GM23338 (cell line): ENCODE measurements at regions not wholly inside any gene's neighbourhood (a gene's known extent, or its start where the extent isn't known, plus 50 kb on each side); places are given as distances from the start of the nearest gene placed in this dataset.

Experiments
- ATAC-seq: fragments of 200-7000 bp; cut with Tn5 transposase; 3 replicates; pipeline ENCODE4 v1.9.1; 2020
- DNase-seq: peaks from one replicate; pipeline ENCODE4 v3.0.0-alpha.2; 2015; ENCODE audit warnings: low spot score
- H2AFZ ChIP-seq: fragments of 200-600 bp; sonication (generic); 2 replicates; pipeline ENCODE4 v1.8.0; 2016; ENCODE audit warnings: antibody characterized with exemption, mild to moderate bottlenecking, moderate library complexity
- H3F3A ChIP-seq: fragments of 200-600 bp; sonication (generic); replicated peaks from 2 replicates; pipeline ENCODE4 v1.8.0; 2017; ENCODE audit warnings: antibody characterized with exemption, mixed run types, low read depth
- H3K27ac ChIP-seq: fragments of 200-600 bp; sonication (generic); 2 replicates; pipeline ENCODE4 v1.6.1; 2016; ENCODE audit warnings: low read depth
- H3K27me3 ChIP-seq: fragments of 200-600 bp; sonication (generic); 2 replicates; pipeline ENCODE4 v1.8.0; 2016; ENCODE audit warnings: mild to moderate bottlenecking, mixed run types, moderate library complexity; ENCODE audit not compliant: insufficient read depth
- H3K36me3 ChIP-seq: fragments of 200-600 bp; sonication (generic); 2 replicates; pipeline ENCODE4 v1.8.0; 2016; ENCODE audit warnings: mild to moderate bottlenecking; ENCODE audit not compliant: insufficient read depth
- H3K4me1 ChIP-seq: fragments of 200-600 bp; sonication (generic); 2 replicates; pipeline ENCODE4 v1.8.0; 2016; ENCODE audit warnings: mild to moderate bottlenecking, moderate library complexity; ENCODE audit not compliant: insufficient read depth
- H3K4me2 ChIP-seq: fragments of 200-600 bp; sonication (generic); 2 replicates; pipeline ENCODE4 v1.7.1; 2017; ENCODE audit warnings: mixed run types
- H3K4me3 ChIP-seq: fragments of 200-600 bp; sonication (generic); 2 replicates; pipeline ENCODE4 v1.6.1; 2016; ENCODE audit warnings: mixed run types
- H3K79me2 ChIP-seq: fragments of 200-600 bp; sonication (generic); replicated peaks from 2 replicates; pipeline ENCODE4 v1.8.0; 2017; ENCODE audit warnings: mild to moderate bottlenecking; ENCODE audit not compliant: insufficient read depth
- H3K9me2 ChIP-seq: fragments of 200-600 bp; sonication (generic); 2 replicates; pipeline ENCODE4 v1.8.0; 2017; ENCODE audit not compliant: insufficient read depth
- H4K20me1 ChIP-seq: fragments of 200-600 bp; sonication (generic); replicated peaks from 2 replicates; pipeline ENCODE4 v1.8.0; 2017; ENCODE audit warnings: mild to moderate bottlenecking; ENCODE audit not compliant: insufficient read depth
- H3K27ac Mint-ChIP-seq: 2 replicates; pipeline ENCODE4 v1.8.0; 2020; ENCODE audit warnings: inconsistent platforms, mild to moderate bottlenecking, moderate library complexity, mixed read lengths
- H3K27me3 Mint-ChIP-seq: 3 replicates; pipeline ENCODE4 v1.8.0; 2022; ENCODE audit warnings: low read depth, mild to moderate bottlenecking, moderate library complexity, mixed read lengths, inconsistent platforms; ENCODE audit not compliant: insufficient read depth, poor library complexity
- H3K36me3 Mint-ChIP-seq: 3 replicates; pipeline ENCODE4 v1.8.0; 2021; ENCODE audit warnings: low read depth, mild to moderate bottlenecking, inconsistent platforms, moderate library complexity, mixed read lengths
- H3K4me1 Mint-ChIP-seq: 3 replicates; pipeline ENCODE4 v1.8.0; 2020; ENCODE audit warnings: mild to moderate bottlenecking, inconsistent platforms, mixed read lengths
- H3K4me3 Mint-ChIP-seq: 3 replicates; pipeline ENCODE4 v1.8.0; 2021; ENCODE audit warnings: moderate library complexity, mild to moderate bottlenecking, inconsistent platforms, mixed read lengths
- H3K9me3 Mint-ChIP-seq: 3 replicates; pipeline ENCODE4 v1.8.0; 2020; ENCODE audit warnings: moderate library complexity, mild to moderate bottlenecking, inconsistent platforms, mixed read lengths
- CREB1 ChIP-seq: fragments of 250-450 bp; sonication (Bioruptor Pico); IDR thresholded peaks from 2 replicates; pipeline ENCODE4 v1.5.0; 2020; ENCODE audit warnings: low read depth, mild to moderate bottlenecking, moderate library complexity
- CTCF ChIP-seq, 2 experiments: fragments of 200-600 bp in 1 of 2; sonication (generic) in 1 of 2; conservative IDR thresholded peaks; 2 replicates each; pipeline versions ENCODE4 v1.5.1 to v1.6.1; 2016 to 2017; ENCODE audit warnings: antibody characterized with exemption in 2 of 2, low read depth in 2 of 2, mild to moderate bottlenecking in 2 of 2, moderate library complexity in 1 of 2
- ETS1 ChIP-seq: IDR thresholded peaks from 2 replicates; pipeline ENCODE4 v1.6.1; 2016; ENCODE audit warnings: antibody characterized with exemption
- EZH2 ChIP-seq: fragments of 200-600 bp; sonication (generic); IDR thresholded peaks from one replicate; pipeline ENCODE4 v1.8.0; 2017; ENCODE audit warnings: antibody characterized with exemption, mild to moderate bottlenecking, low read depth; ENCODE audit not compliant: unreplicated experiment
- EZH2phosphoT487 ChIP-seq: fragments of 200-600 bp; sonication (generic); IDR thresholded peaks from one replicate; pipeline ENCODE4 v1.8.1; 2018; ENCODE audit warnings: antibody characterized with exemption; ENCODE audit not compliant: unreplicated experiment
- JUNB ChIP-seq: IDR thresholded peaks from one replicate; pipeline ENCODE4 v1.6.1; 2016; ENCODE audit warnings: antibody characterized with exemption; ENCODE audit not compliant: unreplicated experiment
- NANOG ChIP-seq: IDR thresholded peaks from 2 replicates; pipeline ENCODE4 v1.6.1; 2016; ENCODE audit warnings: antibody characterized with exemption, borderline replicate concordance
- POLR2AphosphoS5 ChIP-seq: IDR thresholded peaks from 2 replicates; pipeline ENCODE4 v1.6.1; 2016; ENCODE audit warnings: antibody characterized with exemption, low read depth
- REST ChIP-seq: IDR thresholded peaks from one replicate; pipeline ENCODE4 v1.6.1; 2018; ENCODE audit warnings: antibody characterized with exemption; ENCODE audit not compliant: unreplicated experiment
- STAT1 ChIP-seq: IDR thresholded peaks from one replicate; pipeline ENCODE4 v1.6.1; 2016; ENCODE audit warnings: antibody characterized with exemption; ENCODE audit not compliant: unreplicated experiment
- ZNF114 ChIP-seq: fragments of 250-450 bp; sonication (Bioruptor Pico); IDR thresholded peaks from 2 replicates; pipeline ENCODE4 v1.5.0; 2020; ENCODE audit warnings: mild to moderate bottlenecking, moderate library complexity
- ZNF331 ChIP-seq: fragments of 250-450 bp; sonication (Bioruptor Pico); IDR thresholded peaks from 2 replicates; pipeline ENCODE4 v1.5.0; 2020; ENCODE audit warnings: low read depth, mild to moderate bottlenecking, moderate library complexity
- ZNF462 ChIP-seq: fragments of 250-450 bp; sonication (Bioruptor Pico); IDR thresholded peaks from 2 replicates; pipeline ENCODE4 v1.5.0; 2020; ENCODE audit warnings: mild to moderate bottlenecking, moderate library complexity

GRCh38 chr9:81070689-81071088, 618.7 kb downstream of the TLE1 start:
- Mint-ChIP-seq H3K27me3 (peaks cover 2% of the 10 kb centered on the region), H3K4me1 (no peaks in the 10 kb centered on the region), H3K36me3 (peaks cover 4% of the 10 kb centered on the region; the same call in 1 of the 3 replicates), H3K27ac (no peak overlapping the region), H3K9me3 (peaks cover 3% of the 10 kb centered on the region; the same call in 1 of the 3 replicates), H3K4me3 (no peak overlapping the region)
- Histone ChIP-seq H3K79me2 (no peaks in the 10 kb centered on the region), H3K4me2 (no peak overlapping the region), H3K4me3 (no peak overlapping the region), H3K4me1 (no peaks in the 10 kb centered on the region), H4K20me1 (no peaks in the 10 kb centered on the region), H3K27ac (no peak overlapping the region), H3K36me3 (no peaks in the 10 kb centered on the region), H3K9me2 (peaks cover 4% of the 10 kb centered on the region; the same call in 1 of the 2 replicates), H3K27me3 (no peaks in the 10 kb centered on the region), H3F3A (no peaks in the 10 kb centered on the region), H2AFZ (no peak overlapping the region)
- DNase-seq (no peak), ATAC-seq (no peak)
- TF ChIP-seq ETS1 (no peak), NANOG (no peak), STAT1 (no peak), CREB1 (no peak), ZNF114 (no peak), POLR2AphosphoS5 (no peak), ZNF462 (no peak), EZH2phosphoT487 (no peak), REST (no peak), ZNF331 (no peak), JUNB (no peak), EZH2 (no peak), CTCF (conservative IDR thresholded peaks at IDR 0.05; ENCODE audit: low read depth in 2 of 2) (no peak)
